Type B pancreatic cell (in vitro differentiated cells): ENCODE measurements at regions not wholly inside any gene's neighbourhood (a gene's known extent, or its start where the extent isn't known, plus 50 kb on each side); places are given as distances from the start of the nearest gene placed in this dataset.

Source experiments
- DNase-seq: peaks from one replicate; pipeline ENCODE4 v3.0.0; 2021; ENCODE audit warnings: mixed read lengths; ENCODE audit not compliant: unreplicated experiment; ENCODE audit errors: extremely low spot score
- H3K27ac Mint-ChIP-seq: 2 replicates; pipeline ENCODE4 v1.8.0; 2021; ENCODE audit warnings: mild to moderate bottlenecking, mixed read lengths
- H3K27me3 Mint-ChIP-seq: 2 replicates; pipeline ENCODE4 v1.8.0; 2021; ENCODE audit warnings: mixed read lengths
- H3K36me3 Mint-ChIP-seq: 2 replicates; pipeline ENCODE4 v1.8.0; 2021; ENCODE audit warnings: mixed read lengths
- H3K4me1 Mint-ChIP-seq: one replicate; pipeline ENCODE4 v1.8.0; 2021; ENCODE audit warnings: mixed read lengths; ENCODE audit not compliant: unreplicated experiment
- H3K4me3 Mint-ChIP-seq: 2 replicates; pipeline ENCODE4 v1.8.0; 2021; ENCODE audit warnings: mild to moderate bottlenecking, mixed read lengths
- H3K9me3 Mint-ChIP-seq: 2 replicates; pipeline ENCODE4 v1.8.0; 2021; ENCODE audit warnings: mixed read lengths
- TF ChIP-seq, protein P1 (sequence below): fragments of 200-600 bp; sonication (generic); conservative IDR thresholded peaks from 2 replicates; pipeline ENCODE4 v1.5.0; 2021; ENCODE audit warnings: antibody characterized with exemption, mild to moderate bottlenecking

DNA sequence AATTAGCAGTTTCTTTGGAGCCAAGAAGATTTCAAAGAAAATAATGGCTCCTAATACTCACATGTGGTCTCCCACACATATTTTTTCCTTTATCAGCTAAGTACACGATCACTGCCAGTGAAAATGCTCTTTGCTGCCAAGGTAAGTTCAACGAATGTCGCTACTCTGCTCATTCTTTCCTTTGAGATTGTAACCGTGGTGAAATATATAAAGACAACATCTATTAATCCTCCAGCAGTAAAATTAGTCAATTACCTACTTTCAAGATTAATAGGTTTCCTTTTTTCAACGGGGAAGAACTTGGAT is 672.2 kb downstream of the GATA3 start:
- Mint-ChIP-seq H3K4me3 (no peak overlapping the region), H3K27me3 (no peaks in the 10 kb centered on the region), H3K27ac (no peak overlapping the region), H3K36me3 (no peaks in the 10 kb centered on the region), H3K4me1 (no peaks in the 10 kb centered on the region), H3K9me3 (peaks cover 6% of the 10 kb centered on the region)
- TF ChIP-seq, protein P1, sequence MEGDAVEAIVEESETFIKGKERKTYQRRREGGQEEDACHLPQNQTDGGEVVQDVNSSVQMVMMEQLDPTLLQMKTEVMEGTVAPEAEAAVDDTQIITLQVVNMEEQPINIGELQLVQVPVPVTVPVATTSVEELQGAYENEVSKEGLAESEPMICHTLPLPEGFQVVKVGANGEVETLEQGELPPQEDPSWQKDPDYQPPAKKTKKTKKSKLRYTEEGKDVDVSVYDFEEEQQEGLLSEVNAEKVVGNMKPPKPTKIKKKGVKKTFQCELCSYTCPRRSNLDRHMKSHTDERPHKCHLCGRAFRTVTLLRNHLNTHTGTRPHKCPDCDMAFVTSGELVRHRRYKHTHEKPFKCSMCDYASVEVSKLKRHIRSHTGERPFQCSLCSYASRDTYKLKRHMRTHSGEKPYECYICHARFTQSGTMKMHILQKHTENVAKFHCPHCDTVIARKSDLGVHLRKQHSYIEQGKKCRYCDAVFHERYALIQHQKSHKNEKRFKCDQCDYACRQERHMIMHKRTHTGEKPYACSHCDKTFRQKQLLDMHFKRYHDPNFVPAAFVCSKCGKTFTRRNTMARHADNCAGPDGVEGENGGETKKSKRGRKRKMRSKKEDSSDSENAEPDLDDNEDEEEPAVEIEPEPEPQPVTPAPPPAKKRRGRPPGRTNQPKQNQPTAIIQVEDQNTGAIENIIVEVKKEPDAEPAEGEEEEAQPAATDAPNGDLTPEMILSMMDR = no peak
- DNase-seq = no peak

DNA sequence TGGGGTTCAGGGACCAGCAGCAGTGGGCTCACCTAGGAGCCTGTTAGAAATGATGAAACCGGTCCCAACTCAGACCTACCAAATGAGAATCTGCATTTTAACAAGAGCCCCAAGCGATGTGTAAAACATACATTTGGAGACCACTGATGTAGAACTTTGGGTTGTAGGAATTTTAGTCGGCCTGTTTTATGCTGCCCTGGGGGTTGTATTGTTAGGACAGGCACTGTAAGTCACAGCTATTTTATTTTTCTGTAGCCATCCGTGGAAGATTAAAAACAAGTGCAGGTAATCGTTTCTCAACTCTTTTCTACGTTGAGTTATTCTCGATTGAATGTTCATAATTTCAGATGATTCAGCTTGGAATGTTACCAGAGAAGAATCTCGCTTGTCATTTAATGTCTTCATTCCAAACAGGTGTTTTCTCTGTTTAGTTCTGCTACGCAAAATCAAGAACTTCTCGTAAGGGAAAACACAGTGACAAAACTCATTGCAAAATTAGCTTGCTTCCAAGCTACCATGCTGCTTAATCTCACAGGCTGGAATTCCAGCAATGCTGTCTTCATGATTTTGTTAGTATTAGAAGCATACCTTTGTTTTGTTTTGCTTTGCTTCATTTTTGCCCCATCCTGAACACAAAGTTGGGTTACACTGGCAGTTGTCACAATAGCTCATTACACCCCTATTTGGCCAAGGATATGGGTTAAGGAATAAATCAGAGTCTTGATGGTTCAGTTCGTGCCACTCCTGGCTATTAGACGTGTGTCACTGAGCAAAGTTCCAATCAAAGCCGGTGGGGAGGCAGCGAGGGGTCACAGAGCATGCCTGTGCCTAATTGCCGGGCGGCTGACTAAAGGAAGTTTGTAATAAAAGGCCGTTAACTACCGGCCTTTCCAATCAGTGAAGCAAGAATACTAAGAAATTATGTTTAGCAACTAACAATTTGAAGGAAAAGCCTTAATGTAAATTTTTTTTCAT is 676.9 kb downstream of the GATA3 start:
- peaks cover 5% of the 10 kb centered on the region for H3K27me3 Mint-ChIP-seq
- H3K9me3 Mint-ChIP-seq = peaks cover 6% of the 10 kb centered on the region
- H3K36me3 Mint-ChIP-seq = peaks cover 4% of the 10 kb centered on the region
- TF ChIP-seq, protein P1 = no peak
- DNase-seq = no peak
- no peaks in the 10 kb centered on the region for H3K4me1 Mint-ChIP-seq
- no peak overlapping the region for H3K4me3 Mint-ChIP-seq
- H3K27ac Mint-ChIP-seq = no peak overlapping the region

DNA sequence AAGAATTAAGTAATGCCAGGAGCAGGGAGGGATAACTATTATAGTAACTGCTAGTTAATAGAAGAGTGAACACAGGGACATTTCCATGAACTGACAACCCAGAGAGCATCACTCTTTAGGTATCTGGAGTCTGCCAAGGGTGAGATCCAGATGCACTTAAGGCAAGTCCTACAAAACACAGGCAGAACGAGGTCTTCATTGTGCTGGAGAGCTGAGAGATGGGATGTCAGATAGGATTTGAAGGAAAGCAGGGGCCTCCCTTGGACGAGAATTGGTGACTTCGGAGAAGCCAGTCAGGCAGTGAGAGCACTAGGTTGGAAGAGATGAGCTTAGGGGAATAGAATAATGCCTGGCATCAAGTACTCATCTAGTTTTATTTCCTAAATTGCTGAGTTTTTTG is 684.5 kb downstream of the GATA3 start:
- Mint-ChIP-seq H3K36me3 (peaks cover 4% of the 10 kb centered on the region), H3K4me3 (no peak overlapping the region), H3K27ac (peak overlapping the region; percentile 31), H3K4me1 (no peaks in the 10 kb centered on the region), H3K9me3 (peaks cover 6% of the 10 kb centered on the region), H3K27me3 (peaks cover 7% of the 10 kb centered on the region)
- TF ChIP-seq, protein P1 = no peak
- DNase-seq = no peak

DNA sequence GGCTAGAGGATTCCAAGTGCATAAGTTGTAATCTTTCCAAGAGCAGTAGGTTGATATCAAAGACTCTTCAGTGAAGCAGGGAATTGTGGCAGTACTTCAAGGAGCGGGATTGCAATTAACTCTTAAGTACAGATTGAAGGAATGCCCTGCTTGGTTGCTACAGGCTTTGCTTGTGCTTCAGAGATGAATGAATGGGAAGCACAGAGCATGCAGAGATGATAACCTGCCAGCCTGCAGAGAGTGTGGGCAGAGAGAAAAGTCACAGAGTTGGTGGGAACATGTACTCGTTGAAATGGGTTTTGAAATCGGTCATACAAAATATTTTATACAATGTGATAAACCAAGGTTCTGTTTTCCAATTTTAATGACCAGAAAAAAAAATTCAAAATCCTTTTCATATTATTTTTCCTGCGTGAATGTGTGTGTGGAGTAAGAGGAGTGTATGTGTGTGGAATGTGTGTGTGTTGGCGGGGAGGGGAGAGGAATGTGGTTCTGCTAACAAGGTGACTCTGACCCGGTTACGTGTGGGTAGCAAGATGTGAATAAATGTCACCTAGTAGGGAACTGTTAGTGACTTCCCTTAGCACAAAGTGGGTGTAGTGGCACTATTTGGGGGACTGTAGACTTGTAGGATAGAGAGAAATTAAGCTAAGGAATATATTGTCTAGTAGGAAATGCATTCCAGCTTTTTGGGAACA is 697.8 kb downstream of the GATA3 start:
- Mint-ChIP-seq H3K27ac (no peak overlapping the region), H3K4me1 (peaks cover 3% of the 10 kb centered on the region), H3K4me3 (no peak overlapping the region), H3K9me3 (peaks cover 4% of the 10 kb centered on the region), H3K36me3 (no peaks in the 10 kb centered on the region), H3K27me3 (no peaks in the 10 kb centered on the region)
- no peak for DNase-seq
- TF ChIP-seq, protein P1 = no peak

DNA sequence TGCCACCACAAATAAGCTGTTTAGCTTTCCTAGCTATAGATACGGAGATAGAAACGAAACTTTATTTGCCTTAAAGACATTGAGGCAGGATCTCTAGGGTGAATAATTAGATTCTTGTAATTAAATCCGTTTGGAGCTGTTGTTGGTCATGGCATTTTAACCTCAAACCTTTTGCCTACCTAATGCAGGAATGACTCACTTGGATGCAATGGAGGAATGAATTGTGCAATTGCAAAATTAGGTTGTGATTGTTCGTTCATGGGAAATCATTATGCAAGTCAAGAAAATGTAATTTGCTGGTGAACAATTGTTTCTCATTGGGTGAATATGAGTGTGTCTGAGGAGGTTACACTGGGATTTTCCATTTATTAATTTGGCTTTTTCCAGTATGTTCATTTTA is 703.5 kb downstream of the GATA3 start:
- Mint-ChIP-seq H3K4me3 (no peak overlapping the region), H3K4me1 (no peaks in the 10 kb centered on the region), H3K36me3 (no peaks in the 10 kb centered on the region), H3K9me3 (peaks cover 4% of the 10 kb centered on the region), H3K27ac (no peak overlapping the region), H3K27me3 (no peaks in the 10 kb centered on the region)
- TF ChIP-seq, protein P1 = no peak
- DNase-seq = no peak
